HepG2 (cell line): ENCODE measurements at regions not wholly inside any gene's neighbourhood (a gene's known extent, or its start where the extent isn't known, plus 50 kb on each side); places are given as distances from the start of the nearest gene placed in this dataset.

Experiments
- ATAC-seq: fragments of 200-7000 bp; cut with Tn5 transposase; 3 replicates; pipeline ENCODE4 v1.9.1; 2020; ENCODE audit warnings: mild to moderate bottlenecking, moderate library complexity
- BruUV-seq: library from RNA; stranded (reverse); fragments of 400-500 nt; replicated peaks from 2 replicates; lab custom pipeline; 2021; lab: Mats Ljungman, UMichigan
- CTCF ChIA-PET: fragments of 300-600 bp; formaldehyde crosslinking; extraction: SDS; loops from one replicate; lab custom pipeline; 2021; ENCODE audit warnings: low total read pairs, inconsistent platforms, low intra/inter-chr PET ratio; lab: Yijun Ruan, JAX
- POLR2A ChIA-PET: fragments of 350-600 bp; sonication (Branson Sonifier 250); formaldehyde crosslinking; loops from one replicate; lab custom pipeline; 2020; ENCODE audit warnings: antibody characterized with exemption, inconsistent platforms; lab: Yijun Ruan, JAX
- DNase-seq: peaks from one replicate; pipeline ENCODE4 v3.0.0-alpha.2; 2015; ENCODE audit warnings: low spot score
- FAIRE-seq: peaks from 3 replicates; lab custom pipeline; 2011; peaks lifted over from hg19 to GRCh38; lab: Jason Lieb, UNC
- H2AFZ ChIP-seq: one replicate; pipeline ENCODE4 v1.6.1; 2011; ENCODE audit warnings: low read length, inconsistent platforms
- H3K27ac ChIP-seq: fragments of 300-600 bp; 3 replicates; pipeline ENCODE4 v1.8.0; 2011; ENCODE audit warnings: mixed run types, mild to moderate bottlenecking, mixed read lengths, low read length, inconsistent platforms; ENCODE audit not compliant: insufficient read depth; ENCODE audit errors: extremely low read length
- H3K27me3 ChIP-seq, 2 experiments: fragments of 200-600 bp in 1 of 2; 2 replicates in 1 of 2; 3 replicates in 1 of 2; pipeline versions ENCODE4 v1.6.0 to v1.8.0; 2011; ENCODE audit warnings: low read length in 2 of 2, mild to moderate bottlenecking in 2 of 2, moderate library complexity in 2 of 2, inconsistent platforms in 1 of 2; ENCODE audit not compliant: insufficient read depth in 2 of 2, control insufficient read depth in 1 of 2
- H3K36me3 ChIP-seq, 2 experiments: fragments of 200-600 bp in 1 of 2; replicated peaks in 1 of 2; 2 replicates in 1 of 2; 3 replicates in 1 of 2; pipeline versions ENCODE4 v1.5.1 to v1.8.0; 2011; ENCODE audit warnings: low read length in 2 of 2, inconsistent platforms in 1 of 2; ENCODE audit not compliant: insufficient read depth in 2 of 2, control insufficient read depth in 1 of 2
- H3K4me1 ChIP-seq: 2 replicates; pipeline ENCODE4 v1.5.1; 2012; ENCODE audit warnings: low read length, inconsistent platforms; ENCODE audit not compliant: insufficient read depth
- H3K4me2 ChIP-seq: 2 replicates; pipeline ENCODE4 v1.6.0; 2011; ENCODE audit warnings: low read depth, low read length, inconsistent platforms
- H3K4me3 ChIP-seq, 3 experiments: fragments of 200-600 bp in 1 of 3; sonication (generic), shearing (Covaris generic) in 1 of 3; replicated peaks in 1 of 3; 2 replicates each; pipeline ENCODE4 v1.5.1; 2011 to 2016; ENCODE audit warnings: low read length in 3 of 3, inconsistent platforms in 2 of 3, low read depth in 2 of 3, mild to moderate bottlenecking in 2 of 3, control low read depth in 1 of 3, mixed read lengths in 1 of 3; ENCODE audit not compliant: insufficient read depth in 1 of 3
- H3K79me2 ChIP-seq: one replicate; pipeline ENCODE4 v1.6.1; 2011; ENCODE audit warnings: low read length, inconsistent platforms; ENCODE audit not compliant: insufficient read depth
- H3K9ac ChIP-seq: 2 replicates; pipeline ENCODE4 v1.6.0; 2011; ENCODE audit warnings: mild to moderate bottlenecking, low read depth, low read length, inconsistent platforms; ENCODE audit not compliant: insufficient read depth
- H3K9me3 ChIP-seq: 2 replicates; pipeline ENCODE4 v1.5.1; 2012; ENCODE audit warnings: mild to moderate bottlenecking, low read length
- H4K20me1 ChIP-seq: 2 replicates; pipeline ENCODE4 v1.6.0; 2011; ENCODE audit warnings: inconsistent platforms, mild to moderate bottlenecking, low read length, moderate library complexity; ENCODE audit not compliant: insufficient read depth
- DR1 ChIP-seq: sonication (generic); formaldehyde crosslinking; IDR thresholded peaks from 2 replicates; pipeline ENCODE4 v1.8.0; 2021; ENCODE audit warnings: mild to moderate bottlenecking, missing genetic modification reagents, inconsistent platforms
- EEA1 ChIP-seq: sonication (generic); formaldehyde crosslinking; IDR thresholded peaks from 2 replicates; pipeline ENCODE4 v1.5.1; 2020; ENCODE audit warnings: mild to moderate bottlenecking, missing genetic modification reagents, borderline replicate concordance
- GFI1 ChIP-seq: sonication (generic); formaldehyde crosslinking; IDR thresholded peaks from 2 replicates; pipeline ENCODE4 v1.5.0; 2020; ENCODE audit warnings: missing genetic modification reagents, mild to moderate bottlenecking, borderline replicate concordance
- THYN1 ChIP-seq: sonication (generic); formaldehyde crosslinking; IDR thresholded peaks from 2 replicates; pipeline ENCODE4 v1.8.1; 2023; ENCODE audit warnings: low read depth, mild to moderate bottlenecking, moderate library complexity, missing genetic modification reagents, borderline replicate concordance
- ZNF280D ChIP-seq: sonication (generic); formaldehyde crosslinking; IDR thresholded peaks from 2 replicates; pipeline ENCODE4 v1.5.1; 2020; ENCODE audit warnings: mild to moderate bottlenecking, missing genetic modification reagents
- ZNF296 ChIP-seq: sonication (generic); formaldehyde crosslinking; conservative IDR thresholded peaks from 2 replicates; pipeline ENCODE4 v1.5.0; 2020; ENCODE audit warnings: mild to moderate bottlenecking, missing genetic modification reagents
- ZNF691 ChIP-seq: sonication (generic); formaldehyde crosslinking; IDR thresholded peaks from 2 replicates; pipeline ENCODE4 v1.4.0; 2020; ENCODE audit warnings: missing genetic modification reagents, low read depth, mild to moderate bottlenecking, borderline replicate concordance
- WGBS: methylation state at CpG from one replicate; pipeline ENCODE4 v1.1.6; 2017; ENCODE audit warnings: low lambda C conversion rate; 5-methylcytosine and 5-hydroxymethylcytosine counted together
- in situ Hi-C: cut with HindIII; loops from 2 replicates; pipeline ENCODE4 v1.10.0; 2017; ENCODE audit warnings: low pct_unique_long_range_greater_than_20kb; ENCODE audit not compliant: extremely low pct_ligation_motif_present
- intact Hi-C: fragments of 100-400 bp; cut with micrococcal nuclease; formaldehyde crosslinking; loops from one replicate; pipeline ENCODE4 v1.10.0; 2022; ENCODE audit not compliant: unreplicated experiment

GRCh38 chr12:124429535-124429934 lies 134.6 kb downstream of the RFLNA start:
- Histone ChIP-seq H3K4me3 (no peak overlapping the region), H3K4me2 (no peak overlapping the region), H3K79me2 (no peaks in the 10 kb centered on the region), H3K36me3 (peaks cover 6 to 19% of the 10 kb centered on the region in 2 experiments; a peak in 3 of 5 replicates), H3K9ac (no peak overlapping the region), H3K4me1 (no peaks in the 10 kb centered on the region), H3K27me3 (no peaks in the 10 kb centered on the region; a peak in 1 of 5 replicates), H2AFZ (no peak overlapping the region), H3K27ac (no peak overlapping the region), H3K9me3 (no peaks in the 10 kb centered on the region), H4K20me1 (no peaks in the 10 kb centered on the region)
- FAIRE-seq, result no peak
- BruUV-seq, result no TSS peak
- ATAC-seq, result no peak
- 100% methylated on average over 1 of the region's 15 CpGs for WGBS
- POLR2A ChIA-PET, result no interaction called here
- in situ Hi-C loops (no loop called here), intact Hi-C loops (no loop called here)
- DNase-seq, result no peak
- no peak for TF ChIP-seq THYN1 (CRISPR knock-in tag)
- TF ChIP-seq GFI1 (CRISPR knock-in tag), result no peak
- no peak for TF ChIP-seq ZNF280D (CRISPR knock-in tag)
- TF ChIP-seq EEA1, result no peak
- no peak for TF ChIP-seq ZNF691
- TF ChIP-seq ZNF296 (CRISPR knock-in tag), result no peak
- no peak for TF ChIP-seq DR1
- TF ChIP-seq, all 625 proteins: peak for 0
- CTCF ChIA-PET, result no interaction called here
